NT2/D1 (cell line): ENCODE measurements at regions not wholly inside any gene's neighbourhood (a gene's known extent, or its start where the extent isn't known, plus 50 kb on each side); places are given as distances from the start of the nearest gene placed in this dataset.

Experiments
- DNase-seq: peaks from one replicate; pipeline ENCODE4 v3.0.0-alpha.2; 2011; ENCODE audit warnings: low read depth, low spot score
- H3K27me3 ChIP-seq: 2 replicates; pipeline ENCODE4 v1.6.0; 2011; ENCODE audit warnings: mild to moderate bottlenecking; ENCODE audit not compliant: insufficient read length, insufficient read depth
- H3K36me3 ChIP-seq: 2 replicates; pipeline ENCODE4 v1.6.1; 2011; ENCODE audit warnings: mild to moderate bottlenecking, low read length, mixed read lengths; ENCODE audit not compliant: insufficient read depth, insufficient read length
- H3K4me1 ChIP-seq: 2 replicates; pipeline ENCODE4 v1.5.1; 2011; ENCODE audit not compliant: insufficient read depth, insufficient read length
- H3K4me3 ChIP-seq: 2 replicates; pipeline ENCODE4 v1.5.1; 2011; ENCODE audit warnings: low read depth; ENCODE audit not compliant: insufficient read length
- H3K9ac ChIP-seq: 2 replicates; pipeline ENCODE4 v1.6.0; 2011; ENCODE audit warnings: low read depth; ENCODE audit not compliant: insufficient read length
- H3K9me3 ChIP-seq: 2 replicates; pipeline ENCODE4 v1.5.1; 2011; ENCODE audit warnings: mild to moderate bottlenecking, low read length; ENCODE audit not compliant: insufficient read depth
- SUZ12 ChIP-seq: IDR thresholded peaks from 2 replicates; pipeline ENCODE4 v1.6.1; 2011; ENCODE audit not compliant: insufficient read length, insufficient read depth; ENCODE audit errors: extremely low read depth
- YY1 ChIP-seq: IDR thresholded peaks from 2 replicates; pipeline ENCODE4 v1.6.1; 2011; ENCODE audit not compliant: insufficient read length, insufficient read depth
- ZNF274 ChIP-seq: IDR thresholded peaks from 2 replicates; pipeline ENCODE4 v1.6.1; 2011; ENCODE audit warnings: mild to moderate bottlenecking, low read depth, low read length

GRCh38 chr3:34229876-34230275 lies 431.4 kb downstream of the PDCD6IP start:
- H3K27me3 ChIP-seq, result no peaks in the 10 kb centered on the region
- no peak for DNase-seq
- TF ChIP-seq YY1, result no peak
- TF ChIP-seq ZNF274, result no peak
- no peak for TF ChIP-seq SUZ12
- no peaks in the 10 kb centered on the region for H3K4me1 ChIP-seq
- H3K9me3 ChIP-seq, result no peaks in the 10 kb centered on the region
- H3K4me3 ChIP-seq, result no peak overlapping the region
- no peaks in the 10 kb centered on the region for H3K36me3 ChIP-seq
- H3K9ac ChIP-seq, result no peak overlapping the region

GRCh38 chr3:34235096-34235495 lies 436.7 kb downstream of the PDCD6IP start:
- TF ChIP-seq ZNF274 (no peak), SUZ12 (no peak), YY1 (no peak)
- no peaks in the 10 kb centered on the region for H3K27me3 ChIP-seq
- H3K4me3 ChIP-seq, result no peak overlapping the region
- DNase-seq, result no peak
- no peaks in the 10 kb centered on the region for H3K36me3 ChIP-seq
- no peaks in the 10 kb centered on the region for H3K9me3 ChIP-seq
- H3K4me1 ChIP-seq, result no peaks in the 10 kb centered on the region
- no peak overlapping the region for H3K9ac ChIP-seq

- no peak for DNase-seq
- no peak overlapping the region for H3K4me3 ChIP-seq
- no peaks in the 10 kb centered on the region for H3K36me3 ChIP-seq
- H3K27me3 ChIP-seq, result no peaks in the 10 kb centered on the region
- H3K9me3 ChIP-seq, result no peaks in the 10 kb centered on the region
- H3K9ac ChIP-seq, result no peak overlapping the region
- no peak for TF ChIP-seq YY1
- TF ChIP-seq ZNF274, result no peak
- no peak for TF ChIP-seq SUZ12
- H3K4me1 ChIP-seq, result no peaks in the 10 kb centered on the region
Measured at GRCh38 chr3:34237946-34238345, 439.5 kb downstream of the PDCD6IP start.

- no peaks in the 10 kb centered on the region for H3K27me3 ChIP-seq
- no peaks in the 10 kb centered on the region for H3K4me1 ChIP-seq
- no peak overlapping the region for H3K4me3 ChIP-seq
- H3K9ac ChIP-seq, result no peak overlapping the region
- no peaks in the 10 kb centered on the region for H3K36me3 ChIP-seq
- H3K9me3 ChIP-seq, result no peaks in the 10 kb centered on the region
- TF ChIP-seq ZNF274, result no peak
- no peak for TF ChIP-seq YY1
- no peak for TF ChIP-seq SUZ12
- no peak for DNase-seq
Measured at GRCh38 chr3:34238407-34238806, 440.0 kb downstream of the PDCD6IP start.

GRCh38 chr3:34239287-34239686 lies 440.9 kb downstream of the PDCD6IP start:
- H3K27me3 ChIP-seq, result no peaks in the 10 kb centered on the region
- no peak for DNase-seq
- no peaks in the 10 kb centered on the region for H3K9me3 ChIP-seq
- H3K36me3 ChIP-seq, result no peaks in the 10 kb centered on the region
- H3K4me1 ChIP-seq, result no peaks in the 10 kb centered on the region
- no peak for TF ChIP-seq YY1
- TF ChIP-seq ZNF274, result no peak
- no peak for TF ChIP-seq SUZ12
- H3K4me3 ChIP-seq, result no peak overlapping the region
- H3K9ac ChIP-seq, result no peak overlapping the region

GRCh38 chr3:34239875-34240274 lies 441.4 kb downstream of the PDCD6IP start:
- TF ChIP-seq ZNF274 (no peak), SUZ12 (no peak), YY1 (no peak)
- no peak overlapping the region for H3K9ac ChIP-seq
- no peaks in the 10 kb centered on the region for H3K4me1 ChIP-seq
- no peaks in the 10 kb centered on the region for H3K9me3 ChIP-seq
- H3K27me3 ChIP-seq, result no peaks in the 10 kb centered on the region
- no peaks in the 10 kb centered on the region for H3K36me3 ChIP-seq
- no peak for DNase-seq
- H3K4me3 ChIP-seq, result no peak overlapping the region

- TF ChIP-seq ZNF274 (no peak), SUZ12 (no peak), YY1 (no peak)
- Histone ChIP-seq H3K36me3 (no peaks in the 10 kb centered on the region), H3K27me3 (no peaks in the 10 kb centered on the region), H3K9me3 (no peaks in the 10 kb centered on the region), H3K9ac (no peak overlapping the region), H3K4me3 (no peak overlapping the region), H3K4me1 (no peaks in the 10 kb centered on the region)
- no peak for DNase-seq
Measured at GRCh38 chr3:34247401-34247800, 449.0 kb downstream of the PDCD6IP start.

GRCh38 chr3:34248352-34248751 lies 449.9 kb downstream of the PDCD6IP start:
- Histone ChIP-seq H3K4me1 (no peaks in the 10 kb centered on the region), H3K27me3 (no peaks in the 10 kb centered on the region), H3K36me3 (no peaks in the 10 kb centered on the region), H3K4me3 (no peak overlapping the region), H3K9me3 (no peaks in the 10 kb centered on the region), H3K9ac (no peak overlapping the region)
- no peak for DNase-seq
- no peak for TF ChIP-seq SUZ12
